Panc1 (cell line): ENCODE measurements at regions not wholly inside any gene's neighbourhood (a gene's known extent, or its start where the extent isn't known, plus 50 kb on each side); places are given as distances from the start of the nearest gene placed in this dataset.

Experiments used
- CTCF ChIP-seq: fragments of 450-650 bp; IDR thresholded peaks from 2 replicates; pipeline ENCODE4 v1.5.1; 2017; ENCODE audit warnings: mild to moderate bottlenecking
- POLR2AphosphoS5 ChIP-seq: IDR thresholded peaks from 2 replicates; pipeline ENCODE4 v1.6.1; 2012; ENCODE audit warnings: mild to moderate bottlenecking, low read depth, low read length, moderate library complexity
- REST ChIP-seq, 2 experiments: IDR thresholded peaks; 2 replicates each; pipeline ENCODE4 v1.6.1; 2011 to 2012; ENCODE audit warnings: low read depth in 2 of 2, control low read depth in 1 of 2, low read length in 1 of 2, mild to moderate bottlenecking in 1 of 2, moderate library complexity in 1 of 2; ENCODE audit not compliant: insufficient read depth in 1 of 2
- SIN3A ChIP-seq: IDR thresholded peaks from 2 replicates; pipeline ENCODE4 v1.6.1; 2012; ENCODE audit warnings: low read depth, mild to moderate bottlenecking, low read length, moderate library complexity, borderline replicate concordance; ENCODE audit not compliant: insufficient read depth

GRCh38 chr21:38691631-38692030, 114.1 kb upstream of the ETS2 start:
- TF ChIP-seq CTCF (no peak), REST (IDR thresholded peaks at IDR 0.05; ENCODE audit: insufficient read depth in 1 of 2, low read depth in 2 of 2, low read length in 1 of 2) (no peak), SIN3A (no peak), POLR2AphosphoS5 (no peak)
